Caco-2 (cell line): ENCODE measurements at regions not wholly inside any gene's neighbourhood (a gene's known extent, or its start where the extent isn't known, plus 50 kb on each side); places are given as distances from the start of the nearest gene placed in this dataset.

Experiments
- BruUV-seq: library from RNA; stranded (reverse); fragments of 400-500 nt; replicated peaks from 2 replicates; lab custom pipeline; 2021; lab: Mats Ljungman, UMichigan
- CTCF ChIA-PET: fragments of 300-600 bp; sonication (Branson Sonifier 250); formaldehyde crosslinking; loops from one replicate; lab custom pipeline; 2022; ENCODE audit warnings: antibody characterized with exemption; lab: Charles Lee
- POLR2A ChIA-PET: fragments of 300-600 bp; sonication (Branson Sonifier 250); formaldehyde crosslinking; loops from one replicate; lab custom pipeline; 2022; ENCODE audit warnings: antibody characterized with exemption; lab: Charles Lee
- DNase-seq, 2 experiments: peaks; one replicate each; pipeline versions ENCODE4 v3.0.0 to v3.0.0-alpha.2; 2020 to 2022
- H3K27me3 ChIP-seq: replicated peaks from 2 replicates; pipeline ENCODE4 v1.6.0; 2011; ENCODE audit warnings: low read length; ENCODE audit not compliant: control insufficient read depth, insufficient read depth
- H3K36me3 ChIP-seq: 2 replicates; pipeline ENCODE4 v1.5.1; 2011; ENCODE audit warnings: low read length; ENCODE audit not compliant: control insufficient read depth, insufficient read depth
- H3K4me1 ChIP-seq: fragments of 250-450 bp; sonication (Bioruptor Pico); 2 replicates; pipeline ENCODE4 v1.5.1; 2020; ENCODE audit warnings: mild to moderate bottlenecking
- H3K4me3 ChIP-seq: 2 replicates; pipeline ENCODE4 v1.5.1; 2011; ENCODE audit warnings: low read depth, mild to moderate bottlenecking, control low read depth, low read length
- H3K9me3 ChIP-seq: fragments of 250-450 bp; sonication (Bioruptor Pico); 2 replicates; pipeline ENCODE4 v1.5.1; 2020; ENCODE audit warnings: mild to moderate bottlenecking, moderate library complexity
- H3K27ac Mint-ChIP-seq: one replicate; pipeline ENCODE4 v1.8.0; 2022; ENCODE audit warnings: mixed read lengths; ENCODE audit not compliant: unreplicated experiment
- H3K27me3 Mint-ChIP-seq: one replicate; pipeline ENCODE4 v1.8.0; 2022; ENCODE audit warnings: mixed read lengths; ENCODE audit not compliant: insufficient read depth, unreplicated experiment
- H3K36me3 Mint-ChIP-seq: one replicate; pipeline ENCODE4 v1.8.0; 2022; ENCODE audit warnings: mild to moderate bottlenecking, mixed read lengths; ENCODE audit not compliant: insufficient read depth, unreplicated experiment
- H3K4me1 Mint-ChIP-seq: one replicate; pipeline ENCODE4 v1.8.0; 2022; ENCODE audit warnings: low read depth, mixed read lengths; ENCODE audit not compliant: unreplicated experiment
- H3K4me3 Mint-ChIP-seq: one replicate; pipeline ENCODE4 v1.8.0; 2022; ENCODE audit warnings: mild to moderate bottlenecking, moderate library complexity, mixed read lengths; ENCODE audit not compliant: unreplicated experiment
- H3K9me3 Mint-ChIP-seq: one replicate; pipeline ENCODE4 v1.8.0; 2022; ENCODE audit warnings: mixed read lengths; ENCODE audit not compliant: unreplicated experiment
- CTCF ChIP-seq, 2 experiments: fragments of 200-600 bp in 1 of 2; IDR thresholded peaks; 1 replicate in 1 of 2; 2 replicates in 1 of 2; pipeline versions ENCODE4 v1.5.1 to v1.8.0; 2011 to 2022; ENCODE audit warnings: antibody characterized with exemption in 1 of 2, control low read depth in 1 of 2, inconsistent platforms in 1 of 2, low read depth in 1 of 2, low read length in 1 of 2, mild to moderate bottlenecking in 1 of 2, moderate library complexity in 1 of 2; ENCODE audit not compliant: insufficient read depth in 1 of 2, severe bottlenecking in 1 of 2, unreplicated experiment in 1 of 2
- intact Hi-C: fragments of 100-400 bp; cut with micrococcal nuclease; formaldehyde crosslinking; loops from one replicate; pipeline ENCODE4 v1.10.0; 2022; ENCODE audit not compliant: unreplicated experiment

- Mint-ChIP-seq H3K27me3 (no peaks in the 10 kb centered on the region), H3K36me3 (no peaks in the 10 kb centered on the region), H3K4me3 (no peak overlapping the region), H3K27ac (no peak overlapping the region), H3K4me1 (peaks cover 12% of the 10 kb centered on the region), H3K9me3 (no peaks in the 10 kb centered on the region)
- Histone ChIP-seq H3K4me1 (peaks cover 8% of the 10 kb centered on the region; the same call in 1 of the 2 replicates), H3K36me3 (no peaks in the 10 kb centered on the region), H3K4me3 (no peak overlapping the region), H3K27me3 (no peaks in the 10 kb centered on the region), H3K9me3 (no peaks in the 10 kb centered on the region)
- no TSS peak for BruUV-seq
- TF ChIP-seq CTCF (IDR thresholded peaks at IDR 0.05; ENCODE audit: insufficient read depth in 1 of 2, low read depth in 1 of 2, low read length in 1 of 2, severe bottlenecking in 1 of 2, unreplicated experiment in 1 of 2) = no peak
- CTCF ChIA-PET = no interaction called here
- intact Hi-C loops = no loop called here
- POLR2A ChIA-PET = no interaction called here
- DNase-seq = no peak
Observed at GRCh38 chr13:50156561-50157127, 141.4 kb downstream of the KCNRG start.

GRCh38 chr13:50158385-50159165, 143.3 kb downstream of the KCNRG start:
- ChIA-PET POLR2A (no interaction called here), CTCF (no interaction called here)
- intact Hi-C loops = no loop called here
- Histone ChIP-seq H3K27me3 (no peaks in the 10 kb centered on the region), H3K4me1 (peaks cover 16% of the 10 kb centered on the region; the same call in 1 of the 2 replicates), H3K9me3 (no peaks in the 10 kb centered on the region), H3K4me3 (no peak overlapping the region), H3K36me3 (no peaks in the 10 kb centered on the region)
- Mint-ChIP-seq H3K4me3 (no peak overlapping the region), H3K27ac (no peak overlapping the region), H3K9me3 (no peaks in the 10 kb centered on the region), H3K27me3 (no peaks in the 10 kb centered on the region), H3K36me3 (no peaks in the 10 kb centered on the region), H3K4me1 (peaks cover 19% of the 10 kb centered on the region)
- BruUV-seq = no TSS peak
- no peak for TF ChIP-seq CTCF (IDR thresholded peaks at IDR 0.05; ENCODE audit: insufficient read depth in 1 of 2, low read depth in 1 of 2, low read length in 1 of 2, severe bottlenecking in 1 of 2, unreplicated experiment in 1 of 2)
- DNase-seq = no peak

- BruUV-seq = no TSS peak
- H3K9me3 ChIP-seq = no peaks in the 10 kb centered on the region
- H3K27me3 ChIP-seq = no peaks in the 10 kb centered on the region
- Mint-ChIP-seq H3K9me3 (no peaks in the 10 kb centered on the region), H3K27ac (no peak overlapping the region), H3K36me3 (no peaks in the 10 kb centered on the region), H3K4me1 (peaks cover 19% of the 10 kb centered on the region), H3K4me3 (no peak overlapping the region), H3K27me3 (no peaks in the 10 kb centered on the region)
- intact Hi-C loops = no loop called here
- H3K4me3 ChIP-seq = no peak overlapping the region
- ChIA-PET CTCF (no interaction called here), POLR2A (no interaction called here)
- no peaks in the 10 kb centered on the region for H3K36me3 ChIP-seq
- no peak for DNase-seq
- TF ChIP-seq CTCF (IDR thresholded peaks at IDR 0.05; ENCODE audit: insufficient read depth in 1 of 2, low read depth in 1 of 2, low read length in 1 of 2, severe bottlenecking in 1 of 2, unreplicated experiment in 1 of 2) = no peak
- H3K4me1 ChIP-seq = peaks cover 16% of the 10 kb centered on the region; the same call in 1 of the 2 replicates
Observed at GRCh38 chr13:50159607-50160006, 144.4 kb downstream of the KCNRG start.
